ENCODE measurements at regions not wholly inside any gene's neighbourhood (a gene's known extent, or its start where the extent isn't known, plus 50 kb on each side); places are given as distances from the start of the nearest gene placed in this dataset.

GRCh38 chr2:42978887-42979415 is 186.6 kb upstream of the HAAO start:
- TF ChIP-seq CTCF (IDR thresholded peaks at IDR 0.05; ENCODE audit: insufficient read depth, low read length) (no peak), POLR2AphosphoS5 (IDR thresholded peaks at IDR 0.05; ENCODE audit: low read depth) (no peak)
